ENCODE measurements at regions not wholly inside any gene's neighbourhood (a gene's known extent, or its start where the extent isn't known, plus 50 kb on each side); places are given as distances from the start of the nearest gene placed in this dataset.

- TF ChIP-seq EZH2phosphoT487 (IDR thresholded peaks at IDR 0.05; ENCODE audit: borderline replicate concordance, low read length) (no peak), CTCF (conservative IDR thresholded peaks at IDR 0.05; ENCODE audit: low read depth, low read length) (no peak), EZH2 (IDR thresholded peaks at IDR 0.05; ENCODE audit: low read length, unreplicated experiment) (no peak)
Measured at GRCh38 chr6:103079867-103080266, 1686.4 kb downstream of the GRIK2 start.

Measured in PC-3 (cell line).